HL-60/S4 treated with phorbol 12-myristate 13-acetate at 8.2 ng/mL for 4 days and 3 days (cell line): ENCODE measurements at regions not wholly inside any gene's neighbourhood (a gene's known extent, or its start where the extent isn't known, plus 50 kb on each side); places are given as distances from the start of the nearest gene placed in this dataset.

Experiments used
- in situ Hi-C: fragments of 300-500 bp; cut with MboI; formaldehyde crosslinking; loops from 2 replicates; pipeline ENCODE4 v1.15.0; 2022; ENCODE audit warnings: low sequenced_read_pairs

DNA sequence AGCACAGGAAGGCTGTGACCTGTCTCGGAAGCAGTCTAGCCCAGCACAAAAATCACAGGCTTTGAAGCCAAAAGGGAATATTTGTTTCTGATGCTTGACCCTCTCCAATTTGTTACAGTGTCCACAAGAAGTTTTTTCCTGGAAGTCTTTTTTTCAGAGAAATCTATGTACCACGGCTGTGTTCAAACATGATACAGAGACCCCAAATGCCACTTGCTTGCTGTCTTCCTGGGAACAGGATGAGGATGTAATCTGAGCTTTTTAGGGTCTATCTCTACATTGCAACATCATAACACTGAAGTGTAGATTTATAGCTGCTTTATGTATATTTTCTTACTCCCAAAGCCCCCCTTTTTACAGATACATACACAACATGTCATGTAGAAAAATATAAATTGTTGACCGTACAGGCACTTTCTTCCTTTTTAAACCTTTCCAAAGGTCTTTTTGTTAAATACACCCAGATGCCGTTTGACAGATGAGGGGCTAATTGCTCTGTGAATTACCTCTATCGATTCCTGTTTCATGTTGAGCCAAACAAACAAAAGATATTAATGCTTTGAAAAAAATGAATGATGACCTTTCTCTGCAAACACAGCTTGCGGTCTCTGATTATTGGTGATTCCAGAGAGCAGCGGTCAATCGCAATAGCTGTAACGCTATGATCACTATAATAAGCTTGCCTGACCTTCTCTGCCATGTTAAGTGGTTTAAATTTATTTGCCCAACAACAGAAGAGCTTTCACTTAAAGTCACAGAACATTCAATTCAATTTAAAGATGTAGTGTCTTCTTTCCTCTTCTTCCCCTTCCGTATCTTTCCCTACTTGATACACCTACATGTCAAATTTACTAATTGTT lies 875.9 kb upstream of the NR2F2 start:
- in situ Hi-C loops = no loop called here

- in situ Hi-C loops = no loop called here
These were observed 873.0 kb upstream of the NR2F2 start for GRCh38 chr15:95457520-95457919.

GRCh38 chr15:95458721-95459120 lies 871.8 kb upstream of the NR2F2 start:
- in situ Hi-C loops = no loop called here

DNA sequence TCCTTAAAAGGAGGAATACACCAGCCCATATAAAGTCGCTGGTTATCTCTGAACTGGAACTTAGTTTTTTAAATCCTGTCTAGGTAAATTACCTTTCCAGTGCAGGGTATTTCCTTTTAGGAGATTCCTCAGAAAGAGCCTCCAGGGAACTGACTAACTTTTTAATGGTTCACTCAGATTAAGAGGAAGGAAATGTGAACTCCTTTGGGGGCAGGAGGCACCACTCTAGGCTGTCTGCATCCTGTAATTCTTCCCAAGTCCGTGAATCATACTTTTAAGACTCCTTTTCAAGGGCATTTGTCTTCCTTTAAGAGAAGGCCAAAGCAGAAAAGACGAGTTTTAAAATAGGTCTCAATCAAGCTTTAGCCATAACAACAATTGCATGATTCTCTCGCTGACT lies 871.2 kb upstream of the NR2F2 start:
- in situ Hi-C loops = no loop called here

DNA sequence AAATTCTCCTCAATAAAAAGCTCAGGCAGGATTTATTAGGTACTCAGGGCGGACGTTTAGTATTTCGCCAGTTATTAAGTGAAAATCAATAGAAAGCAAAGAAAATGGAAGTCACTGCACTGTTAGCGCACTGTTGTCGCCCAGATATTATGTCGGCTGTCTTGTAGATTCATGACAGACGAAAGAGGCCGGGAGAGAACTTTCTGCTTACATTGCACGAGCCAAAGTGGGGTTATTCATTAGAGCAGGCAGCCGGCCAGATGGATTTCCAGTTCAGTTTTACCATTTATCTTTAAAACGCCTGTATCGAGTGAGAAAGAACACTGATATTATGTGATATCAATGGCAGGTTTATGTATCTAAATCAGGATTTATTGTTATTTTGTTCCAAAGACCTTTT lies 866.0 kb upstream of the NR2F2 start:
- in situ Hi-C loops = no loop called here

- in situ Hi-C loops = no loop called here
These were observed 861.7 kb upstream of the NR2F2 start for GRCh38 chr15:95468820-95469219.

GRCh38 chr15:95469496-95470000 lies 861.0 kb upstream of the NR2F2 start:
- in situ Hi-C loops = no loop called here

DNA sequence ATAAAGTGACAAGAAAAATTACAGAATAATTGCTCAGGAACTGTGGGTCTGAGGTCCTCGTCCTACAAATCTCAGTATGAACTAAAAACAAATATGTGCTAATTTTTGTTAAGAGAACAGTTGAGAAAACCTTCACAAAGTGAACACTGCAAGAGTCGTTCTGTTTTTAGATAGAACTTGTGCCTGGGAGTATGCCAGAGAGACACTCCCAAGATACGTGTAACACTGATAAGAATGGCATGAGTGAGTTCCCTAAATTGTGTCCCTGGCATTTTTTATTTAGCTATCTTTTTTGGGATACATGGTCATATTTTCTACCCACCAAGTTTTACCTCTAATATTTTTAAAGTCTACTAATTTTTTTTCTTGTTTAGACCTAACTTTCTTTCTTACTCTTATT lies 860.0 kb upstream of the NR2F2 start:
- in situ Hi-C loops = no loop called here

GRCh38 chr15:95470997-95471689 lies 859.4 kb upstream of the NR2F2 start:
- in situ Hi-C loops = no loop called here

GRCh38 chr15:95471690-95472086 lies 858.8 kb upstream of the NR2F2 start:
- in situ Hi-C loops = no loop called here

- in situ Hi-C loops = no loop called here
These were observed 855.4 kb upstream of the NR2F2 start for GRCh38 chr15:95475067-95475466.

- in situ Hi-C loops = no loop called here
These were observed 851.2 kb upstream of the NR2F2 start for GRCh38 chr15:95479308-95479707.

GRCh38 chr15:95485367-95485766 lies 845.1 kb upstream of the NR2F2 start:
- in situ Hi-C loops = no loop called here

GRCh38 chr15:95486224-95486623 lies 844.3 kb upstream of the NR2F2 start:
- in situ Hi-C loops = no loop called here

DNA sequence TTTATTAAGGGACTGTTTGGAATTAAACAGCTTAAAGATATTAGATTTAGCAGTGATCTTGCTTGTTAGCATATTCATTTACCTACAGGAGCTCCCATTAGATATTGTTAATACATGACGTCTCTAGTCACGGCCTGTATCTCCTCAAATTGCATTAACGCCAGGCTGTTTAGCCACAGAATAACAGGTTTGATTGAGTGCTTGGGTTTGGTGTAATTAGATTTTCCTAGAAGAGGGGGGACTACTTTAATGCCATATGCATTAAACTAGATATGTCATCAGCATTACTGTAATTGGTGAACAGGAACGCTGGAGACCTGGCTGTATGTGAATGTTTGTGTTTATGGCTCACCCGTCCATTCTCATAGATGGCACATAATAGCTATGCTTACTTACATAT lies 841.4 kb upstream of the NR2F2 start:
- in situ Hi-C loops = no loop called here

DNA sequence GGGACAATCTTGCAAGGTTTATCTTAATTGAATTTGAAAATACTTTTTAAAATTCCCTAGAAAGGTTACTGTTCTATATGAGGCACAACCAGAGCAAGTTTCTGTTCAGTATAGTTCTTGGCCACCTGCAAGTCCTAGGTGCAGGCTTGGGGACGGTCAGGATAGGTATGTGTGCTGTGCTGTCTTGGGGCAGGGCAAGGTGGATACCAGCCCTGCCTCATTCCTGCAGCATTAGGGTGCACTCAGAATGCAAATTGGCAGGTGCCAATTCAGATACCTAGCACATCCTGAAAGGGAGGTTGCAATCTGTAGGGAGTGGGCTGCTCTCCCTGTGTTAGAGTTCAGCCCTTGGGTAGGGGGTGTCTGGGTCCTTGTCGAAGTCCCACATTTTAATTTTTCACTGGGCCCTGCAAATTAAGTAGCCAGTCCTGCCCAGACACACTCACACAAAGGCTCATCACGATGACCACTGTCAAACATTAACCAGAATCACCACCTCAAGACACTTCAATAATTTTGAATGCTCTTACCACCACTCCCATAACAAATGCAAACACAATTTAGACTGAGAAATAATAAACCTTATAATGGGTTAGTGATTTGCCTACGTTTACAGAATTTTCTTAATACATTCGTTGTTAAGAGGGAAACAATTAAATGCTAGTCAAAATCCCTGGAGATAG lies 838.0 kb upstream of the NR2F2 start:
- in situ Hi-C loops = no loop called here

GRCh38 chr15:95494971-95495541 lies 835.4 kb upstream of the NR2F2 start:
- in situ Hi-C loops = no loop called here

- in situ Hi-C loops = no loop called here
These were observed 832.9 kb upstream of the NR2F2 start for GRCh38 chr15:95497634-95498033.

DNA sequence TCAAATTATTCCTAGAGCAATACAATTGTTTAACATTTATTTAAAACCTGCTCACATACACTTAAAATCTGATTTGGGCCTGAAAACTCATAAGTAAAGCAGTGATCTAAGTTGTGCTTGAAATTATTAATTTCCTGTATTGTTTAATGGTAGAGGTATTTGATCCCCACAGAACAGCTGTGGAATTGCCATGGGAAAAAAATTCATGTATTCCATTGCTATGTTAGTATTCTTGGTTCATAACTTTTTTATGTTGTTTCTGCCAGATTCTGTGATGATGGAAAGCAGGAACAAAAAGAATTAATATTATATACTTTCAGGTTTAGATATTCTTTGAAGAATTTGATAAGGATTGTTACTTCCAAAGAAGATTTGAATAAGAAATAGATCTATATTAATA lies 831.5 kb upstream of the NR2F2 start:
- in situ Hi-C loops = no loop called here

GRCh38 chr15:95499397-95499796 lies 831.1 kb upstream of the NR2F2 start:
- in situ Hi-C loops = no loop called here

DNA sequence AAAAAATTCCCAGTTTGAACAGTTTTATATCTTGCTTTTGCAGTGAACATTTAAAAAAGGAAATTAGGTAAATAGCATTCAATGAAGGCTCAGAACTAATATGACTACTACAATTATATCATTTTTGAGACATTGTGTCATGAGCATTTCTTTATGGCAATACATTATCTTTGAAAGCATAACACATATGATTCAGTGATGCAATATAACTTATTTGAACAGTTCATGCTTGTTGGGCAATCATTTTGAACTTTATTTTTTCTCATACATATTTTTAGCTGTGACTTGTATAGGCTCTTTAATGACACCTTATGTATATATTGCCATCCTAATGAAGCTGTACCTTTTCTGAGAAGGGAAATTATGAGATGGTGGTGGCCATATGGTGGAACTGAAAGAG lies 828.6 kb upstream of the NR2F2 start:
- in situ Hi-C loops = no loop called here
